ENCODE measurements at regions not wholly inside any gene's neighbourhood (a gene's known extent, or its start where the extent isn't known, plus 50 kb on each side); places are given as distances from the start of the nearest gene placed in this dataset.

DNA sequence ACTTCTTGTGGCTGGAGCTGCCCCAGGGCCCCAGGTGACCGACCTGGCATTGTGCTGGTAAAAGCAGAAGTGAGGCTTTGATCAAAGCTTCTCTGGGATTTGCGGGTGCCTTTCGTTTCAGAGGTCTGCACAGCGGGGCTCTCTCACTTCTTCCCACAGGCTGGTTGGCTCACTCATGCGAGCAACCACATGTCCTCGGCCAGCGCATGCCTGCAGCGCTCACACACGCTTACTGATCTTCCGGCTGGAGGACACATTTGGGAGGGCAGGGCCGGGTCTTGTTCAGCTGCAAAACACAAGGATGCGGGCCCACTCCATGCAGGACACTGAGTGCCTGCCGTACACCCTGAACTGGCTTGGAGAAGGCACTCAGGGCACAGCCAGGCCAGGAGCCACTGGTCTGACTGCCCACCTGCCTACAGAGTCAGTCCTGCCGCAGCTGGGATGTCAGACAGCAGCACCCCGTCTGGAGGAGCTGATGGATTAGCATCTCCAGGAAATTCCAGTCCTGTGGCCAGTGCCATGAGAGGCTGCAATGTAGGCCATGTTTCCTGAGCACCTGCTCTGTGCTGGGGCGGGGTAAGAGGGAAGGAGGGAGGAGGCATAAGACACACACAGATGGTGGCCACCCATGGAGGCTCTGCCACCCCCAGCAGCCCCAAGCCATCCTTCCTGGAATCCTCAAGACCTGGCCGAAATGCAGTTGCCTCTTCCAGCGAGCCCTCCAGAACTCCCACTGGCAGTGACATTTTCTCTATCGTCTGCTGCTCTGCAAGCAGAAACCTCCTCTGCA, 1383.2 kb downstream of the BRD1 start:
- H3K9me3 ChIP-seq = no peaks in the 10 kb centered on the region
- no peak for DNase-seq
- peaks cover 0 to 62% (median 5%) of the 10 kb centered on the region in 3 donors for H3K27me3 ChIP-seq
- TF ChIP-seq EP300 (IDR thresholded peaks at IDR 0.05) = no peak
- no peak overlapping the region for H3K4me3 ChIP-seq
- no peaks in the 10 kb centered on the region for H3K36me3 ChIP-seq
- WGBS, 5 donors = 69 to 75% (median 74%) methylated on average over 15 to 19 of the region's 19 CpGs
- intact Hi-C loops (cut with DNase I; ENCODE audit: low total_unique reads) = no loop called here
- no peaks in the 10 kb centered on the region for H3K4me1 ChIP-seq
- no peak overlapping the region for H3K27ac ChIP-seq

DNA sequence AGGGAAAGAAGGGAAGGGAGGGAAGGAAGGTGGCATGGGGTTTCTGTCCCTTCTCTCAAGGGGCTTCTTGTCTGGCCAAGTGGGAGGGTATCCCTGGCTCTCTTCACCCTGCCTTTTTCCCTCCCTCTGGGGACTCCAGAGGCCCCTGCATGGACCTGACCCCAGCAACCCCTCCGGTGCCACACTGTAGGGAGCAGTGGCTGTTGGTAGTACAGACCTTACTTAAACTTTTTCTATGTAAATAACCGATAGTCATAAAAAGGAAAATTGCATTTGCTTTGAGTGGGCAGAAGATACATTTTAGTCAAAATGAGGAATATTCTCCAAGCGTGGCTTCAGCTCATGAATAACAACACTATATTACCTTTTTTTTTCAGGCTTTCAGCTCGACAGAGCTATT, 1384.0 kb downstream of the BRD1 start:
- TF ChIP-seq POLR2AphosphoS5 (IDR thresholded peaks at IDR 0.05) (no peak), EP300 (IDR thresholded peaks at IDR 0.05) (no peak), POLR2A (IDR thresholded peaks at IDR 0.05) (no peak)
- TF ChIP-seq, protein P1, sequence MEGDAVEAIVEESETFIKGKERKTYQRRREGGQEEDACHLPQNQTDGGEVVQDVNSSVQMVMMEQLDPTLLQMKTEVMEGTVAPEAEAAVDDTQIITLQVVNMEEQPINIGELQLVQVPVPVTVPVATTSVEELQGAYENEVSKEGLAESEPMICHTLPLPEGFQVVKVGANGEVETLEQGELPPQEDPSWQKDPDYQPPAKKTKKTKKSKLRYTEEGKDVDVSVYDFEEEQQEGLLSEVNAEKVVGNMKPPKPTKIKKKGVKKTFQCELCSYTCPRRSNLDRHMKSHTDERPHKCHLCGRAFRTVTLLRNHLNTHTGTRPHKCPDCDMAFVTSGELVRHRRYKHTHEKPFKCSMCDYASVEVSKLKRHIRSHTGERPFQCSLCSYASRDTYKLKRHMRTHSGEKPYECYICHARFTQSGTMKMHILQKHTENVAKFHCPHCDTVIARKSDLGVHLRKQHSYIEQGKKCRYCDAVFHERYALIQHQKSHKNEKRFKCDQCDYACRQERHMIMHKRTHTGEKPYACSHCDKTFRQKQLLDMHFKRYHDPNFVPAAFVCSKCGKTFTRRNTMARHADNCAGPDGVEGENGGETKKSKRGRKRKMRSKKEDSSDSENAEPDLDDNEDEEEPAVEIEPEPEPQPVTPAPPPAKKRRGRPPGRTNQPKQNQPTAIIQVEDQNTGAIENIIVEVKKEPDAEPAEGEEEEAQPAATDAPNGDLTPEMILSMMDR (IDR thresholded peaks at IDR 0.05) = no peak
- no peaks in the 10 kb centered on the region for H3K4me1 ChIP-seq
- H3K27me3 ChIP-seq = peaks cover 0 to 53% (median 0%) of the 10 kb centered on the region in 3 donors
- WGBS, 5 donors = 75 to 81% (median 78%) methylated on average over 4 of the region's 4 CpGs
- no peak overlapping the region for H3K4me3 ChIP-seq
- intact Hi-C loops (cut with DNase I; ENCODE audit: low total_unique reads) = no loop called here
- no peaks in the 10 kb centered on the region for H3K9me3 ChIP-seq
- DNase-seq = no peak
- no peak overlapping the region for H3K27ac ChIP-seq
- no peaks in the 10 kb centered on the region for H3K36me3 ChIP-seq

DNA sequence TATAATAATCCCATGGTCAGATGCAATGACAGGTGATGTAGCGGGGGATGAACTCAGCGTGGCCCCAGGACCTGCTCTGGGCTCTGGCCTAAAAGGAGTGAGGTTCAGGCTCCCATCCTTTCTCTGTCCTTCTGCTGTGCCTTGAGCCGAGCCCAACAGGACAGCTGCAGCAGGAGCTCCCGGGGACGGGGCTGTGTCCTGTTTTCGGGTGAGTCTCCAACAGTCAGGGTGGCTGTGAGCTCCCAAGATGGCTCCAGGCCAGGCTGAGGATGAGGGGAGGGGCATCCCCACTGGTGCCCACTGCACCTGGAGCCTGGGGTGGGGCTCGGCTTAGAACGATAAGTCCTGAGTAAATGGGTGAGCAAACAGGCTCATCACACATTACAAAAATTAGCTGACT, 1385.0 kb downstream of the BRD1 start:
- WGBS, 5 donors = 63 to 73% (median 66%) methylated on average over 5 to 8 of the region's 8 CpGs
- no peaks in the 10 kb centered on the region for H3K9me3 ChIP-seq
- no peak overlapping the region for H3K27ac ChIP-seq
- no peak for DNase-seq
- no peaks in the 10 kb centered on the region for H3K4me1 ChIP-seq
- TF ChIP-seq, protein P1 (IDR thresholded peaks at IDR 0.05) = no peak
- TF ChIP-seq EP300 (IDR thresholded peaks at IDR 0.05) (no peak), POLR2A (IDR thresholded peaks at IDR 0.05) (no peak), POLR2AphosphoS5 (IDR thresholded peaks at IDR 0.05) (no peak)
- H3K36me3 ChIP-seq = no peaks in the 10 kb centered on the region
- peaks cover 0 to 45% (median 0%) of the 10 kb centered on the region in 3 donors for H3K27me3 ChIP-seq
- intact Hi-C loops (cut with DNase I; ENCODE audit: low total_unique reads) = no loop called here
- H3K4me3 ChIP-seq = no peak overlapping the region

DNA sequence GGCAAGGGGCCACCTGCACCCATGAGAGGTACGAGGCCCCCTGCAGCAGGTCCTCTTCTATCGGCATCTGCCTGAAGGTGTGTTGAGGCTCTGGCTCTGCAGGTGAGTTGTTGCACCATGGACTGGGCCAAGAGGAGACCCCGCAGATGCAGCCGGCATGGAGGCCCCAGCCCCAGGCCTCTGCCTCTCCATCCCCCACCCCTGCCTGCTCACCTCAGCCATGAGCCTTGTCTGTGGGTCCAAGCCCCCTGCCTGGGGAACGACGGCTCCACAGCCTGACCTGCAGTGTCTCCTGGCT, 1386.2 kb downstream of the BRD1 start:
- intact Hi-C loops (cut with DNase I; ENCODE audit: low total_unique reads) = no loop called here
- Histone ChIP-seq H3K4me1 (no peaks in the 10 kb centered on the region), H3K9me3 (no peaks in the 10 kb centered on the region), H3K36me3 (no peaks in the 10 kb centered on the region), H3K27ac (no peak overlapping the region), H3K4me3 (no peak overlapping the region), H3K27me3 (peaks cover 0 to 42% (median 0%) of the 10 kb centered on the region in 3 donors)
- TF ChIP-seq EP300 (IDR thresholded peaks at IDR 0.05) (no peak), POLR2AphosphoS5 (IDR thresholded peaks at IDR 0.05) (no peak), POLR2A (IDR thresholded peaks at IDR 0.05) (no peak)
- TF ChIP-seq, protein P1 (IDR thresholded peaks at IDR 0.05) = no peak
- WGBS, 5 donors = 66 to 80% (median 78%) methylated on average over 3 to 6 of the region's 6 CpGs
- DNase-seq = no peak
